Kidney epithelial cell (primary cell): ENCODE measurements at regions not wholly inside any gene's neighbourhood (a gene's known extent, or its start where the extent isn't known, plus 50 kb on each side); places are given as distances from the start of the nearest gene placed in this dataset.

Source experiments
- DNase-seq: peaks from one replicate; pipeline ENCODE4 v3.0.0-alpha.2; 2010; ENCODE audit warnings: low read depth
- H3K27me3 ChIP-seq: 2 replicates; pipeline ENCODE4 v1.6.0; 2011; ENCODE audit warnings: low read length; ENCODE audit not compliant: control insufficient read depth, insufficient read depth
- H3K36me3 ChIP-seq: 2 replicates; pipeline ENCODE4 v1.5.1; 2011; ENCODE audit warnings: low read length; ENCODE audit not compliant: control insufficient read depth, insufficient read depth
- H3K4me3 ChIP-seq: 2 replicates; pipeline ENCODE4 v1.5.1; 2011; ENCODE audit warnings: low read depth, mild to moderate bottlenecking, control low read depth, low read length
- CTCF ChIP-seq: IDR thresholded peaks from 2 replicates; pipeline ENCODE4 v1.5.1; 2011; ENCODE audit warnings: mild to moderate bottlenecking, moderate library complexity, low read length, control low read depth, inconsistent platforms; ENCODE audit not compliant: insufficient read depth, poor library complexity, severe bottlenecking

GRCh38 chr4:126023896-126024295, 709.1 kb downstream of the FAT4 start:
- no peak for TF ChIP-seq CTCF
- no peaks in the 10 kb centered on the region for H3K36me3 ChIP-seq
- DNase-seq, result no peak
- H3K27me3 ChIP-seq, result no peaks in the 10 kb centered on the region
- H3K4me3 ChIP-seq, result no peak overlapping the region

GRCh38 chr4:126027601-126028000, 712.8 kb downstream of the FAT4 start:
- H3K36me3 ChIP-seq, result no peaks in the 10 kb centered on the region
- no peak for TF ChIP-seq CTCF
- H3K27me3 ChIP-seq, result no peaks in the 10 kb centered on the region
- DNase-seq, result no peak
- no peak overlapping the region for H3K4me3 ChIP-seq

- H3K36me3 ChIP-seq, result no peaks in the 10 kb centered on the region
- H3K4me3 ChIP-seq, result no peak overlapping the region
- DNase-seq, result no peak
- no peaks in the 10 kb centered on the region for H3K27me3 ChIP-seq
- no peak for TF ChIP-seq CTCF
These were observed 714.1 kb downstream of the FAT4 start for GRCh38 chr4:126028876-126029275.

- Histone ChIP-seq H3K4me3 (no peak overlapping the region), H3K27me3 (no peaks in the 10 kb centered on the region), H3K36me3 (no peaks in the 10 kb centered on the region)
- no peak for TF ChIP-seq CTCF
- no peak for DNase-seq
These were observed 722.5 kb downstream of the FAT4 start for GRCh38 chr4:126037231-126037630.

- Histone ChIP-seq H3K4me3 (no peak overlapping the region), H3K27me3 (no peaks in the 10 kb centered on the region), H3K36me3 (no peaks in the 10 kb centered on the region)
- no peak for TF ChIP-seq CTCF
- DNase-seq, result no peak
These were observed 723.9 kb downstream of the FAT4 start for GRCh38 chr4:126038502-126039144.

- DNase-seq, result no peak
- Histone ChIP-seq H3K27me3 (no peaks in the 10 kb centered on the region), H3K36me3 (no peaks in the 10 kb centered on the region), H3K4me3 (no peak overlapping the region)
- TF ChIP-seq CTCF, result no peak
These were observed 731.4 kb downstream of the FAT4 start for GRCh38 chr4:126046081-126046614.
